ENCODE measurements at regions not wholly inside any gene's neighbourhood (a gene's known extent, or its start where the extent isn't known, plus 50 kb on each side); places are given as distances from the start of the nearest gene placed in this dataset.

- no peak for TF ChIP-seq ZBTB4 (CRISPR knock-in tag; IDR thresholded peaks at IDR 0.05)
- TF ChIP-seq SPI1 (IDR thresholded peaks at IDR 0.05; ENCODE audit: borderline replicate concordance, insufficient read depth, low read depth, low read length): no peak
- no peak for TF ChIP-seq IRF4 (IDR thresholded peaks at IDR 0.05; ENCODE audit: low read depth, low read length)
- no peak for TF ChIP-seq ETV6 (conservative IDR thresholded peaks at IDR 0.05 in 1 of 2, IDR thresholded peaks at IDR 0.05 in 1 of 2; ENCODE audit: borderline replicate concordance in 1 of 2, low read depth in 1 of 2)
These were observed 200.3 kb downstream of the TLE1 start (continued) for GRCh38 chr9:81489046-81489445.

DNA sequence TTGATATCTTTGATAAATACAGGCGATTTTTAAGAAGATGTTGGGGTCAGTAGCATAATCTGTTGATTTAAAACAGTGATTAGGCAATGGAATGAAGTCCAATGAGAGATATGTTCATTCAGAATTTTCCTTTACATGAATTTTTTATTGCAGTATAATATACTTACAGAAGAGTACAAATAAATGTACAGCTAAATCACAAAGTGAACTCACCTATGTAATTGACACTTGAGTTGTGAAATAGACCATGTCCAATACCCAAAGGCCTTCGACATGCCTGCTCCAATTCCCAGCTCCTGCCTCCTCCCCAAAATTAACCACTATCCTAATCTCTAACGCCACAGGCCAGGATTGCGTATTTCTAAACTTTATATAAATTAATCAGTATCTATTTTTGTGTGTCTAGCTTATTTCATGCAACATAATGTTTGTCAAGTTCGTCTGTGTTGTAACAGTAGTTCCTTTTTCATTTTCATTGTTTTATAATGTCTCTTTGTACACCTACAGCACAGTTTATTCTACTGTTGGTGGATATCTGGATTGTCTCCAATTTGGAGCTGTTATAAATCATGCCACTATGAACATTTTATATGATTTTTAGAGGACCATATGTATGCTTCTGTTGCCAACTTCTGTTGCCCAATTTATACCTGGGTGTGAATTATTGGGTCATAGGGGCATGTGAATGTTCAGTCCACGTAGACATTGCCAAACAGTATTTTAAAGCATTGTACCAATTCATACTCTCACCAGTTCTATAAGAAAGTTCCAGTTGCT is 208.3 kb downstream of the TLE1 start:
- ChIA-PET POLR2A (no interaction called here), RAD21 (ENCODE audit: unreplicated experiment) (no interaction called here), CTCF (no interaction called here), SMC1A (ENCODE audit: uncharacterized antibody, unreplicated experiment) (no interaction called here)
- no peaks in the 10 kb centered on the region for H3K27me3 ChIP-seq (replicated peaks in 1 of 2; ENCODE audit: control insufficient read depth in 2 of 2, insufficient read depth in 2 of 2, low read length in 1 of 2)
- no peak for FAIRE-seq
- in situ Hi-C loops (cut with MboI): no loop called here
- H3K4me2 ChIP-seq (ENCODE audit: control insufficient read depth, insufficient read depth): no peak overlapping the region
- H3K36me3 ChIP-seq (ENCODE audit: control insufficient read depth in 2 of 2, insufficient read depth in 2 of 2, low read length in 1 of 2): no peaks in the 10 kb centered on the region
- 14% methylated on average over 6 of the region's 6 CpGs for WGBS (ENCODE audit: insufficient coverage, insufficient replicate concordance, low lambda C conversion rate, missing lambda C conversion rate)
- TF ChIP-seq GATAD2B (conservative IDR thresholded peaks at IDR 0.05; ENCODE audit: low read depth) (no peak), SIX5 (IDR thresholded peaks at IDR 0.05; ENCODE audit: low read depth, low read length, severe bottlenecking) (no peak), POLR2A (IDR thresholded peaks at IDR 0.05; ENCODE audit: low read depth, low read length) (no peak), CBX3 (IDR thresholded peaks at IDR 0.05; ENCODE audit: borderline replicate concordance, low read depth) (no peak), HSF1 (IDR thresholded peaks at IDR 0.05; ENCODE audit: low read depth, low read length) (no peak), EED (IDR thresholded peaks at IDR 0.05; ENCODE audit: low read depth) (no peak), NR2F1 (conservative IDR thresholded peaks at IDR 0.05) (no peak), CREB1 (IDR thresholded peaks at IDR 0.05; ENCODE audit: low read depth) (no peak), ZNF24 (IDR thresholded peaks at IDR 0.05) (no peak), KLF5 (IDR thresholded peaks at IDR 0.05; ENCODE audit: partially characterized antibody) (no peak)
- H3K27ac ChIP-seq (ENCODE audit: control insufficient read depth, insufficient read depth): no peak overlapping the region
- no TSS peak for BruUV-seq (replicated peaks)
- no peak overlapping the region for H3K9ac ChIP-seq (ENCODE audit: control insufficient read depth, insufficient read depth, low read length)
- no peak for DNase-seq (ENCODE audit: low read depth, low spot score)
- H3K9me3 ChIP-seq (replicated peaks; ENCODE audit: control insufficient read depth, insufficient read depth, low read length): no peaks in the 10 kb centered on the region
- no peak overlapping the region for H3K4me3 ChIP-seq
- ATAC-seq: no peak
- no peaks in the 10 kb centered on the region for H4K20me1 ChIP-seq (ENCODE audit: control insufficient read depth, insufficient read depth)
- intact Hi-C loops (cut with micrococcal nuclease; ENCODE audit: unreplicated experiment): no loop called here
- H3K79me2 ChIP-seq (ENCODE audit: control insufficient read depth, insufficient read depth, low read length): no peaks in the 10 kb centered on the region
- no peak overlapping the region for H2AFZ ChIP-seq (ENCODE audit: control insufficient read depth, low read depth, low read length)
- H3K4me1 ChIP-seq (ENCODE audit: control insufficient read depth, insufficient read depth, low read length): no peaks in the 10 kb centered on the region

Data from GM12878 (cell line).